Liver (tissue), 7 donors: ENCODE measurements at regions not wholly inside any gene's neighbourhood (a gene's known extent, or its start where the extent isn't known, plus 50 kb on each side); places are given as distances from the start of the nearest gene placed in this dataset.
A peak's percentile ranks its signal among the peaks of the same experiment; 100 is the strongest.

ENCODE experiments used
- DNase-seq: peaks from one replicate; pipeline ENCODE4 v3.0.0-alpha.2; 2017; ENCODE audit warnings: low spot score
- H3K27ac ChIP-seq, 2 donors: one replicate each; pipeline ENCODE4 v1.7.0; 2013; ENCODE audit warnings: inconsistent platforms in 2 of 2, low read length in 2 of 2, control low read depth in 1 of 2, low read depth in 1 of 2, mild to moderate bottlenecking in 1 of 2
- H3K27me3 ChIP-seq, 4 donors: one replicate each; pipeline versions ENCODE4 v1.6.1 to v1.7.0; 2013; ENCODE audit warnings: low read length in 3 of 4, inconsistent platforms in 1 of 4, mild to moderate bottlenecking in 1 of 4, moderate library complexity in 1 of 4; ENCODE audit not compliant: control insufficient read depth in 4 of 4, insufficient read depth in 4 of 4
- H3K36me3 ChIP-seq, 4 donors: one replicate each; pipeline versions ENCODE4 v1.6.1 to v1.7.0; 2013; ENCODE audit warnings: low read length in 3 of 4, mild to moderate bottlenecking in 3 of 4, low read depth in 1 of 4, moderate library complexity in 1 of 4; ENCODE audit not compliant: control insufficient read depth in 4 of 4, insufficient read depth in 3 of 4
- H3K4me1 ChIP-seq, 4 donors: one replicate each; pipeline versions ENCODE4 v1.6.1 to v1.7.0; 2013; ENCODE audit warnings: low read length in 3 of 4, mild to moderate bottlenecking in 3 of 4, moderate library complexity in 1 of 4; ENCODE audit not compliant: control insufficient read depth in 4 of 4, insufficient read depth in 4 of 4
- H3K4me3 ChIP-seq, 3 donors: one replicate each; pipeline versions ENCODE4 v1.6.1 to v1.7.0; 2013; ENCODE audit warnings: low read length in 3 of 3, control low read depth in 1 of 3, low read depth in 1 of 3, mild to moderate bottlenecking in 1 of 3
- H3K9ac ChIP-seq, 2 donors: one replicate each; pipeline ENCODE4 v1.7.0; 2013; ENCODE audit warnings: low read length in 2 of 2, mild to moderate bottlenecking in 2 of 2, moderate library complexity in 2 of 2, control low read depth in 1 of 2, low read depth in 1 of 2
- H3K9me3 ChIP-seq, 4 donors: one replicate each; pipeline versions ENCODE4 v1.6.1 to v1.7.0; 2013; ENCODE audit warnings: low read length in 3 of 4; ENCODE audit not compliant: control insufficient read depth in 4 of 4
- EGR1 ChIP-seq, 2 donors: IDR thresholded peaks; 2 replicates each; pipeline ENCODE4 v1.6.1; 2016 to 2018; ENCODE audit warnings: antibody characterized with exemption in 2 of 2, low read depth in 2 of 2
- FOXA2 ChIP-seq: IDR thresholded peaks from 2 replicates; pipeline ENCODE4 v1.6.1; 2016; ENCODE audit warnings: antibody characterized with exemption
- HNF4A ChIP-seq, 2 donors: conservative IDR thresholded peaks; 2 replicates each; pipeline ENCODE4 v1.6.1; 2016; ENCODE audit warnings: antibody characterized with exemption in 2 of 2, mild to moderate bottlenecking in 2 of 2
- HNF4G ChIP-seq: IDR thresholded peaks from 2 replicates; pipeline ENCODE4 v1.6.1; 2016; ENCODE audit warnings: antibody characterized with exemption
- JUND ChIP-seq, 2 donors: IDR thresholded peaks; 2 replicates each; pipeline ENCODE4 v1.6.1; 2016; ENCODE audit warnings: antibody characterized with exemption in 2 of 2
- NR2F2 ChIP-seq: IDR thresholded peaks from 2 replicates; pipeline ENCODE4 v1.6.1; 2016; ENCODE audit warnings: antibody characterized with exemption
- RAD21 ChIP-seq, 2 donors: IDR thresholded peaks; 2 replicates each; pipeline ENCODE4 v1.6.1; 2016; ENCODE audit warnings: antibody characterized with exemption in 2 of 2, mild to moderate bottlenecking in 2 of 2
- RXRA ChIP-seq, 2 donors: IDR thresholded peaks; 2 replicates each; pipeline ENCODE4 v1.6.1; 2017 to 2018; ENCODE audit warnings: antibody characterized with exemption in 2 of 2, mild to moderate bottlenecking in 1 of 2
- SP1 ChIP-seq: IDR thresholded peaks from 2 replicates; pipeline ENCODE4 v1.6.1; 2018; ENCODE audit warnings: antibody characterized with exemption, mild to moderate bottlenecking
- TAF1 ChIP-seq: conservative IDR thresholded peaks from 2 replicates; pipeline ENCODE4 v1.6.1; 2016; ENCODE audit warnings: antibody characterized with exemption, mild to moderate bottlenecking
- YY1 ChIP-seq: IDR thresholded peaks from 2 replicates; pipeline ENCODE4 v1.6.1; 2016; ENCODE audit warnings: antibody characterized with exemption, mild to moderate bottlenecking
- WGBS: extraction: QIAGEN DNeasy Blood & Tissue Kit; methylation state at CpG from one replicate; pipeline ENCODE4 v1.1.7; 2013; 5-methylcytosine and 5-hydroxymethylcytosine counted together
- TF ChIP-seq, protein P1 (sequence below): IDR thresholded peaks from 2 replicates; pipeline ENCODE4 v1.6.1; 2016; ENCODE audit warnings: antibody characterized with exemption
- TF ChIP-seq, protein P2 (sequence below): IDR thresholded peaks from 2 replicates; pipeline ENCODE4 v1.6.1; 2016; ENCODE audit warnings: antibody characterized with exemption
- TF ChIP-seq, protein P3 (sequence below): IDR thresholded peaks from 2 replicates; pipeline ENCODE4 v1.6.1; 2016; ENCODE audit warnings: antibody characterized with exemption
- TF ChIP-seq, protein P4 (sequence below): IDR thresholded peaks from 2 replicates; pipeline ENCODE4 v1.6.1; 2016; ENCODE audit warnings: antibody characterized with exemption, mild to moderate bottlenecking
- donor health status: healthy.
- donor health status: healthy.
- donor health status: healthy.
- donor health status: healthy.

DNA sequence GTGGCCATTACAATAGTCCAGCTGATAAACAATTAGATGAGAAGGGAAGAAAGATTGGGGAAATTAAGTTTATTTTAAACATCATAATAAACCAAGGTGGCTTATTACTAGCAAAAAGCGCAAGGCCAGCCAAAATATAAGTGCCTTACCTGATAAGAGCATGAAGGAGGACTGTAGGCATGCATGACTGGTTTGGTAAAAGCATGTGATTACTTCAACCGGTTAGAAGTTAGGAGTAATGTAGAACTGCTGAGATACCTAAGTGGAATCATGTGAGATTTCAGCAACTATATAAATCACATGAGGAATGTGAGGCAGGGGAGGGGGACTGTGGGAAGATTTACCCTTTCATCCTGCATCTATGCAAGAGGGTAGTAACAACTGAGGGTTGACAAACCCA is 59.7 kb upstream of the CCDC196 start:
- Histone ChIP-seq H3K36me3 (no peaks in the 10 kb centered on the region), H3K9ac (no peak overlapping the region), H3K9me3 (no peaks in the 10 kb centered on the region), H3K4me3 (no peak overlapping the region), H3K4me1 (peaks cover 0 to 27% (median 17%) of the 10 kb centered on the region in 4 donors), H3K27me3 (no peaks in the 10 kb centered on the region), H3K27ac (no peak overlapping the region)
- no peak for DNase-seq
- WGBS: 84% methylated on average over 2 of the region's 2 CpGs
- TF ChIP-seq HNF4A (conservative IDR thresholded peaks at IDR 0.05) (no peak), HNF4G (no peak), EGR1 (IDR thresholded peaks at IDR 0.05; ENCODE audit: low read depth in 2 of 2) (no peak), RAD21 (IDR thresholded peaks at IDR 0.05) (no peak)
- TF ChIP-seq, protein P1, sequence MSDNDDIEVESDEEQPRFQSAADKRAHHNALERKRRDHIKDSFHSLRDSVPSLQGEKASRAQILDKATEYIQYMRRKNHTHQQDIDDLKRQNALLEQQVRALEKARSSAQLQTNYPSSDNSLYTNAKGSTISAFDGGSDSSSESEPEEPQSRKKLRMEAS: no peak

DNA sequence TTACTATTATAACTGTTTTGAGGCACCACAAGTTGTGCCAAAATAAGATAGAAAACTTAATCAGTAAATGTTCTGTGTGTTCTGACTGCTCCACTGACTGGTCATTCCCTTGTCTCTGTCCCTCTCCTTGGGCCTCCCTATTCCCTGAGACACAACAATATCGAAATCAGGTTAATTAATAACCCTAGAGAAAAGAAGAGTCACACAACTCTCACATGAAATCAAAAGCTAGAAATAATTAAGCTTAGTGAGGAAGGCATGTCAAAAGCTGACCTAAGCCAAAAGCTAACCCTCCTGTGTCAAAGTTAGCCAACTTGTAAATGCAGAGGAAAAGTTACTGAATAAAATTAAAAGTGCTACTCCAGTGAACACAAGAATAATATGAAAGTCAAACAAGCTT is 53.8 kb upstream of the CCDC196 start:
- Histone ChIP-seq H3K27ac (peak overlapping the region; percentile 23 to 77), H3K4me3 (no peak overlapping the region), H3K9me3 (no peaks in the 10 kb centered on the region), H3K36me3 (no peaks in the 10 kb centered on the region), H3K4me1 (peaks cover 1 to 19% (median 14%) of the 10 kb centered on the region in 4 donors), H3K9ac (peak overlapping the region in 1 of 2 donors; percentile 20), H3K27me3 (no peaks in the 10 kb centered on the region)
- 35% methylated on average over 1 of the region's 1 CpG for WGBS
- peak; percentile 60 to 76 for TF ChIP-seq HNF4A (conservative IDR thresholded peaks at IDR 0.05)
- peak; percentile 45 to 57 for TF ChIP-seq RAD21 (IDR thresholded peaks at IDR 0.05)
- TF ChIP-seq EGR1 (IDR thresholded peaks at IDR 0.05; ENCODE audit: low read depth in 2 of 2): no peak
- TF ChIP-seq, protein P2, sequence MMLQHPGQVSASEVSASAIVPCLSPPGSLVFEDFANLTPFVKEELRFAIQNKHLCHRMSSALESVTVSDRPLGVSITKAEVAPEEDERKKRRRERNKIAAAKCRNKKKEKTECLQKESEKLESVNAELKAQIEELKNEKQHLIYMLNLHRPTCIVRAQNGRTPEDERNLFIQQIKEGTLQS: peak; percentile 41
- TF ChIP-seq HNF4G: peak; percentile 15
- peak; percentile 79 for TF ChIP-seq SP1
- peak; percentile 27 for TF ChIP-seq TAF1
- TF ChIP-seq, protein P3, sequence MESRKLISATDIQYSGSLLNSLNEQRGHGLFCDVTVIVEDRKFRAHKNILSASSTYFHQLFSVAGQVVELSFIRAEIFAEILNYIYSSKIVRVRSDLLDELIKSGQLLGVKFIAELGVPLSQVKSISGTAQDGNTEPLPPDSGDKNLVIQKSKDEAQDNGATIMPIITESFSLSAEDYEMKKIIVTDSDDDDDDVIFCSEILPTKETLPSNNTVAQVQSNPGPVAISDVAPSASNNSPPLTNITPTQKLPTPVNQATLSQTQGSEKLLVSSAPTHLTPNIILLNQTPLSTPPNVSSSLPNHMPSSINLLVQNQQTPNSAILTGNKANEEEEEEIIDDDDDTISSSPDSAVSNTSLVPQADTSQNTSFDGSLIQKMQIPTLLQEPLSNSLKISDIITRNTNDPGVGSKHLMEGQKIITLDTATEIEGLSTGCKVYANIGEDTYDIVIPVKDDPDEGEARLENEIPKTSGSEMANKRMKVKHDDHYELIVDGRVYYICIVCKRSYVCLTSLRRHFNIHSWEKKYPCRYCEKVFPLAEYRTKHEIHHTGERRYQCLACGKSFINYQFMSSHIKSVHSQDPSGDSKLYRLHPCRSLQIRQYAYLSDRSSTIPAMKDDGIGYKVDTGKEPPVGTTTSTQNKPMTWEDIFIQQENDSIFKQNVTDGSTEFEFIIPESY: peak; percentile 47
- no peak for TF ChIP-seq FOXA2
- peak; percentile 64 to 78 for TF ChIP-seq JUND (IDR thresholded peaks at IDR 0.05)
- TF ChIP-seq NR2F2: no peak
- peak; percentile 57 for TF ChIP-seq YY1
- TF ChIP-seq RXRA (IDR thresholded peaks at IDR 0.05): peak; percentile 49 to 80
- TF ChIP-seq, protein P4, sequence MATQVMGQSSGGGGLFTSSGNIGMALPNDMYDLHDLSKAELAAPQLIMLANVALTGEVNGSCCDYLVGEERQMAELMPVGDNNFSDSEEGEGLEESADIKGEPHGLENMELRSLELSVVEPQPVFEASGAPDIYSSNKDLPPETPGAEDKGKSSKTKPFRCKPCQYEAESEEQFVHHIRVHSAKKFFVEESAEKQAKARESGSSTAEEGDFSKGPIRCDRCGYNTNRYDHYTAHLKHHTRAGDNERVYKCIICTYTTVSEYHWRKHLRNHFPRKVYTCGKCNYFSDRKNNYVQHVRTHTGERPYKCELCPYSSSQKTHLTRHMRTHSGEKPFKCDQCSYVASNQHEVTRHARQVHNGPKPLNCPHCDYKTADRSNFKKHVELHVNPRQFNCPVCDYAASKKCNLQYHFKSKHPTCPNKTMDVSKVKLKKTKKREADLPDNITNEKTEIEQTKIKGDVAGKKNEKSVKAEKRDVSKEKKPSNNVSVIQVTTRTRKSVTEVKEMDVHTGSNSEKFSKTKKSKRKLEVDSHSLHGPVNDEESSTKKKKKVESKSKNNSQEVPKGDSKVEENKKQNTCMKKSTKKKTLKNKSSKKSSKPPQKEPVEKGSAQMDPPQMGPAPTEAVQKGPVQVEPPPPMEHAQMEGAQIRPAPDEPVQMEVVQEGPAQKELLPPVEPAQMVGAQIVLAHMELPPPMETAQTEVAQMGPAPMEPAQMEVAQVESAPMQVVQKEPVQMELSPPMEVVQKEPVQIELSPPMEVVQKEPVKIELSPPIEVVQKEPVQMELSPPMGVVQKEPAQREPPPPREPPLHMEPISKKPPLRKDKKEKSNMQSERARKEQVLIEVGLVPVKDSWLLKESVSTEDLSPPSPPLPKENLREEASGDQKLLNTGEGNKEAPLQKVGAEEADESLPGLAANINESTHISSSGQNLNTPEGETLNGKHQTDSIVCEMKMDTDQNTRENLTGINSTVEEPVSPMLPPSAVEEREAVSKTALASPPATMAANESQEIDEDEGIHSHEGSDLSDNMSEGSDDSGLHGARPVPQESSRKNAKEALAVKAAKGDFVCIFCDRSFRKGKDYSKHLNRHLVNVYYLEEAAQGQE: peak; percentile 55
- DNase-seq: no peak
